Trophoblast cell (in vitro differentiated cells and primary cell): ENCODE measurements at regions not wholly inside any gene's neighbourhood (a gene's known extent, or its start where the extent isn't known, plus 50 kb on each side); places are given as distances from the start of the nearest gene placed in this dataset.

ENCODE experiments used
- DNase-seq, 2 donors: peaks; one replicate each; pipeline ENCODE4 v3.0.0-alpha.2; 2016
- H2AFZ ChIP-seq: 2 replicates; pipeline ENCODE4 v1.6.1; 2013; ENCODE audit warnings: low read length, moderate library complexity, mild to moderate bottlenecking; ENCODE audit not compliant: insufficient read depth, poor library complexity
- H2AK5ac ChIP-seq: 2 replicates; pipeline ENCODE4 v1.6.1; 2013; ENCODE audit warnings: mild to moderate bottlenecking, low read length
- H2BK120ac ChIP-seq: 2 replicates; pipeline ENCODE4 v1.6.1; 2013; ENCODE audit warnings: low read length, mild to moderate bottlenecking, moderate library complexity; ENCODE audit not compliant: insufficient read depth, poor library complexity
- H2BK12ac ChIP-seq: 2 replicates; pipeline ENCODE4 v1.6.1; 2013; ENCODE audit warnings: mild to moderate bottlenecking, low read length, moderate library complexity
- H2BK5ac ChIP-seq: 2 replicates; pipeline ENCODE4 v1.6.1; 2013; ENCODE audit warnings: low read length, low read depth, moderate library complexity, mild to moderate bottlenecking; ENCODE audit not compliant: poor library complexity
- H3K14ac ChIP-seq: 2 replicates; pipeline ENCODE4 v1.6.1; 2013; ENCODE audit warnings: mild to moderate bottlenecking, low read length
- H3K18ac ChIP-seq: 2 replicates; pipeline ENCODE4 v1.6.1; 2013; ENCODE audit warnings: mild to moderate bottlenecking, low read length
- H3K23ac ChIP-seq: 2 replicates; pipeline ENCODE4 v1.6.1; 2013; ENCODE audit warnings: low read length
- H3K27ac ChIP-seq: 2 replicates; pipeline ENCODE4 v1.5.1; 2013; ENCODE audit warnings: low read depth, mild to moderate bottlenecking, inconsistent platforms, low read length, moderate library complexity
- H3K27me3 ChIP-seq: 2 replicates; pipeline ENCODE4 v1.6.1; 2013; ENCODE audit warnings: inconsistent platforms, mild to moderate bottlenecking, low read length, moderate library complexity; ENCODE audit not compliant: insufficient read depth
- H3K36me3 ChIP-seq, 2 experiments: 1 replicate in 1 of 2; 2 replicates in 1 of 2; pipeline ENCODE4 v1.6.1; 2013; ENCODE audit warnings: low read length in 2 of 2, mild to moderate bottlenecking in 2 of 2, moderate library complexity in 1 of 2; ENCODE audit not compliant: insufficient read depth in 2 of 2, control insufficient read depth in 1 of 2
- H3K4ac ChIP-seq: 2 replicates; pipeline ENCODE4 v1.6.1; 2013; ENCODE audit warnings: low read depth, mild to moderate bottlenecking, low read length, moderate library complexity
- H3K4me1 ChIP-seq, 2 experiments: 1 replicate in 1 of 2; 2 replicates in 1 of 2; pipeline ENCODE4 v1.6.1; 2013; ENCODE audit warnings: low read length in 2 of 2, mild to moderate bottlenecking in 2 of 2, moderate library complexity in 1 of 2; ENCODE audit not compliant: insufficient read depth in 2 of 2, control insufficient read depth in 1 of 2
- H3K4me2 ChIP-seq: 2 replicates; pipeline ENCODE4 v1.6.1; 2013; ENCODE audit warnings: inconsistent platforms, mild to moderate bottlenecking, low read length, moderate library complexity
- H3K4me3 ChIP-seq: 2 replicates; pipeline ENCODE4 v1.5.1; 2013; ENCODE audit warnings: mild to moderate bottlenecking, low read depth, low read length, inconsistent platforms
- H3K79me1 ChIP-seq: one replicate; pipeline ENCODE4 v1.6.1; 2013; ENCODE audit warnings: low read length
- H3K79me2 ChIP-seq: 2 replicates; pipeline ENCODE4 v1.6.1; 2013; ENCODE audit warnings: low read length, mild to moderate bottlenecking; ENCODE audit not compliant: control insufficient read depth, insufficient read depth, poor library complexity
- H3K9ac ChIP-seq: 2 replicates; pipeline ENCODE4 v1.6.1; 2013; ENCODE audit warnings: mild to moderate bottlenecking, low read length
- H3K9me3 ChIP-seq: 2 replicates; pipeline ENCODE4 v1.6.1; 2013; ENCODE audit warnings: low read depth, mild to moderate bottlenecking, control low read depth, inconsistent platforms, low read length; ENCODE audit not compliant: insufficient read depth
- H4K12ac ChIP-seq: 2 replicates; pipeline ENCODE4 v1.6.1; 2013; ENCODE audit warnings: low read depth, mild to moderate bottlenecking, low read length, moderate library complexity
- H4K8ac ChIP-seq: 2 replicates; pipeline ENCODE4 v1.6.1; 2013; ENCODE audit warnings: low read depth, mild to moderate bottlenecking, low read length, moderate library complexity
- H4K91ac ChIP-seq: one replicate; pipeline ENCODE4 v1.6.1; 2013; ENCODE audit warnings: low read depth, mild to moderate bottlenecking, low read length, moderate library complexity
- WGBS: extraction: QIAGEN DNeasy Blood & Tissue Kit; methylation state at CpG from one replicate; pipeline ENCODE4 v1.1.7; 2013; ENCODE audit warnings: missing lambda C conversion rate; ENCODE audit not compliant: insufficient read length, insufficient coverage; ENCODE audit errors: extremely low coverage; 5-methylcytosine and 5-hydroxymethylcytosine counted together

DNA sequence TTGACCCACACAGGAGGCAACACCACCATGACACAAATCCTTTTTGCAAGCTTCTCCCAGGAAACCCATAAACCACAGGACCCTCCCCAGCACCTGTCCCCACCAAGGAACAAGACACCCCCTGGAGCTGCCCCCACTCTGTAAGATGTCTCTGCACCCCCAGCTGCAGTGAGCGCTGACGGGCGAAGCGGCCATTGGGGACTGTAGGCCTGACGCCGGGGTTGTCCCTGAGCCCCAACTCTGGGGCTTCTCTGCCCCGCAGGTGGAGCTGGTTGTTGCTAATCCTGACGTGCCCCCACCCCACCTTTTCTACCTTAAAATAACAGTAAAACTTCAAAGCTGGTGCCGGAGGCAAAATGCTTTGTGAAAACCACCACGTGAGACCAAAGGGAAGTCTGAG lies 94.7 kb upstream of the PPP2R2D start:
- H3K14ac ChIP-seq = no peak overlapping the region
- H3K4me2 ChIP-seq = no peak overlapping the region
- H2AFZ ChIP-seq = no peak overlapping the region
- H4K12ac ChIP-seq = no peak overlapping the region
- no peak overlapping the region for H2BK120ac ChIP-seq
- H2BK5ac ChIP-seq = no peak overlapping the region
- peaks cover 3% of the 10 kb centered on the region for H3K79me2 ChIP-seq
- no peak overlapping the region for H4K91ac ChIP-seq
- no peak for DNase-seq
- H3K4me1 ChIP-seq = peaks cover 0 to 4% of the 10 kb centered on the region in 2 experiments
- no peaks in the 10 kb centered on the region for H3K79me1 ChIP-seq
- H3K4ac ChIP-seq = no peak overlapping the region
- no peaks in the 10 kb centered on the region for H3K36me3 ChIP-seq
- no peak overlapping the region for H4K8ac ChIP-seq
- no peak overlapping the region for H3K18ac ChIP-seq
- WGBS = no CpG with 5 or more reads among the region's 10 CpGs
- H3K27me3 ChIP-seq = no peaks in the 10 kb centered on the region
- H3K4me3 ChIP-seq = no peak overlapping the region
- H3K27ac ChIP-seq = no peak overlapping the region
- H2BK12ac ChIP-seq = no peak overlapping the region
- H2AK5ac ChIP-seq = no peak overlapping the region
- no peak overlapping the region for H3K23ac ChIP-seq
- H3K9ac ChIP-seq = no peak overlapping the region
- H3K9me3 ChIP-seq = peaks cover 4% of the 10 kb centered on the region

DNA sequence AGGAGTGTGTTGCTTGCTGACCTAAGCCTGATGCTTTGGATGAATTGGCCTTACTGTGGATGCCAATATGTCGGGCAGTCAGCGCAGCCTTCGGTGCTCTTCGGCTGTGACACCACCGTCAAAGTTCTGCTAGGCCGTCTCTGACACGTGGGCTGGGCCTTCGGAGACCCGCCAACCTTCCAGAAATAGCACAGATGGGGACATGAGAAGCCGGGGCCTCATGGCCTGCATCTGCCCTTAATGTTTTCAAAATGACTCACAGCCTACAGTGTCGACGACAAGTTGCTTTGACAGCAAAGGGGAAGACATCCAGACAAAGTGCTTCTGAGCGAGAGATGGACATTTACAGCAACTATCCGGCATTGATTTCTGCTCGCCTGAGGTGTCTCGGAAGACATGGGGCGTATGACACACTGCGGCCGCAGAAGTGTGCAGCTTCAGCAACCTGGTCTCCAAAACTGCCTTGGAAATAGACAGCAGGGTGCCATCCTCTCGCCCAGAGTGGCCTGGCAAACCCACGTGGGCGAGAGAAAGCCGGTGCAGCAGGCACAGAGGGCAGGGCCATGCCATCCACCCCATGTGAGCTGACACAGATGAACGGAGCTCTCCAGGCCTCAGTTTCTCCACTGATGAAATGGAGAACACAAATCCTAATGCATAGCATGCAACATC lies 94.0 kb upstream of the PPP2R2D start:
- no peak overlapping the region for H2AK5ac ChIP-seq
- H4K91ac ChIP-seq = no peak overlapping the region
- no peak overlapping the region for H4K12ac ChIP-seq
- no peak overlapping the region for H3K9ac ChIP-seq
- H3K79me2 ChIP-seq = peaks cover 3% of the 10 kb centered on the region
- no peak overlapping the region for H2AFZ ChIP-seq
- H2BK5ac ChIP-seq = no peak overlapping the region
- no peaks in the 10 kb centered on the region for H3K79me1 ChIP-seq
- no peak overlapping the region for H3K27ac ChIP-seq
- no peak overlapping the region for H3K4me2 ChIP-seq
- H3K4me3 ChIP-seq = no peak overlapping the region
- H3K4me1 ChIP-seq = peaks cover 0 to 4% of the 10 kb centered on the region in 2 experiments
- H3K14ac ChIP-seq = no peak overlapping the region
- H3K27me3 ChIP-seq = no peaks in the 10 kb centered on the region
- no CpG with 5 or more reads among the region's 24 CpGs for WGBS
- no peak overlapping the region for H2BK120ac ChIP-seq
- H3K4ac ChIP-seq = no peak overlapping the region
- H3K9me3 ChIP-seq = peaks cover 4% of the 10 kb centered on the region
- no peaks in the 10 kb centered on the region for H3K36me3 ChIP-seq
- no peak overlapping the region for H4K8ac ChIP-seq
- DNase-seq = no peak
- H3K18ac ChIP-seq = no peak overlapping the region
- no peak overlapping the region for H3K23ac ChIP-seq
- no peak overlapping the region for H2BK12ac ChIP-seq

DNA sequence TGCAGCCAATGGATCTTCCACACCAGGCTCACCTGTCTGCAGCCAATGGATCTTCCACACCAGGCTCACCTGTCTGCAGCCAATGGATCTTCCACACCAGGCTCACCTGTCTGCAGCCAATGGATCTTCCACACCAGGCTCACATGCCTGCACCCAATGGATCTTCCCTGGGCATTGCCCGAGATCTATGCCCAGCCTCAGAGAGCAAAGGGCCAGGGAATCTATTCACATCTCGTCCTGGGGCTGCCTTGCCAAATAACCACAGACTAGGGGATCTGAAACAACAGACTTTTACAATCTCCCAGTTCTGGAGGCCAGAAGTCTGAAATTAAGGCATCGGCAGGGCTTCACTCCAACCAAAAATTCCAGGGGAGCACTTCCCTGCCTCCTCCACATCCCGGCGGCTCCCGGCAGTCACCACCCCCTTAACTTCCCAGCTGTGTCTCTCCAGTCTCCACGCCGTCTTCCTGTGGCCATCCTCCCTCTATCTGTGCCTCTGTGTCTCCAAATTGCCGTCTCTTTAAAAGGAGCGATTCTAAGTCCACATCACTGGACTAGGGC lies 92.4 kb upstream of the PPP2R2D start:
- WGBS = no CpG with 5 or more reads among the region's 10 CpGs
- Histone ChIP-seq H4K91ac (no peak overlapping the region), H3K14ac (no peak overlapping the region), H3K27me3 (no peaks in the 10 kb centered on the region), H3K9ac (no peak overlapping the region), H4K8ac (no peak overlapping the region), H3K4me2 (no peak overlapping the region), H3K23ac (no peak overlapping the region), H3K79me1 (no peaks in the 10 kb centered on the region), H3K36me3 (no peaks in the 10 kb centered on the region), H3K4me3 (no peak overlapping the region), H2BK120ac (no peak overlapping the region), H3K4me1 (peaks cover 0 to 4% of the 10 kb centered on the region in 2 experiments), H2BK5ac (no peak overlapping the region), H3K9me3 (peaks cover 6% of the 10 kb centered on the region), H3K27ac (no peak overlapping the region), H3K18ac (no peak overlapping the region), H2AK5ac (no peak overlapping the region), H4K12ac (no peak overlapping the region), H2AFZ (no peak overlapping the region), H3K4ac (no peak overlapping the region), H2BK12ac (no peak overlapping the region), H3K79me2 (peaks cover 3% of the 10 kb centered on the region)
- no peak for DNase-seq

DNA sequence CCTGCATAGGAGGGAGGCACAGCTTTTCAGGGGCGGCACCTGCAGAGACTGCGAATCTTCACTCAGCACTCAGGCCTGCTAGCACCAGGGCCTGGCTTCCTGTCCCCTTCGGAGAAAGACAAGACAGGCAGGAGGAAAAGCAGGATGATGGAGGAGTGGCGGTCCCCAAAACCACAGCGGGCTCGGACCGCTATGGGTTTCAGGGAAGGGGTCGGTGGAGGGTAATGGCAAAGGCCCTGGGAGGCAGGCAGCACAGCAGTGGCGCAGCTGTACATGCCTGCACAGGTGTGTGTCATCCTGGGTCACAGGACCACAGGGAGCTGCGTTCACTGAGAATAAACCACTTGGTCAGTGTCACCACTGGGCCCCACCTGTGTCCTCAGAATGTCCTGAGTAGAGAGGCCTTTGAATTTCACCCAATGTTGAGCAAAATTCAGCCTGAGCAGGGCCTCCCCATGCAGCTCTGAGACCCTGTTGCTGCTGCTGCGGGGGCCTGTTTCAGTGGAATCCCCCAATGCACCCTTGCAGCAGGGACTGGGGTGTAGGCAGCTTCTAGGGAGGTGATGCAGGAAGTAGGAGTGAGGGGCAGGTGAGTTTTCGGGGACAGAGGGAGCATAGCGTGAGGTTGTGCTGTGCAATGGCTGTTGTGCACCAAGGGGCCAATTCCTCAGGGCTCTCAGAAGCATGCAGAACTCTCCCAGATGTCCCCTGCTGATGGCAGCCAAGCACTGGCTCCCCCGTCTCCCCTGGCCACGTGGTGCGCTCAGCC lies 90.6 kb upstream of the PPP2R2D start:
- no CpG with 5 or more reads among the region's 16 CpGs for WGBS
- H2AFZ ChIP-seq = no peak overlapping the region
- no peaks in the 10 kb centered on the region for H3K27me3 ChIP-seq

More for the DNA sequence above, 90.6 kb upstream of the PPP2R2D start:
- Histone ChIP-seq H2BK5ac (no peak overlapping the region), H3K79me1 (no peaks in the 10 kb centered on the region), H3K79me2 (peaks cover 3% of the 10 kb centered on the region), H3K27ac (no peak overlapping the region), H3K9me3 (peaks cover 6% of the 10 kb centered on the region), H4K8ac (no peak overlapping the region), H3K23ac (no peak overlapping the region), H2AK5ac (no peak overlapping the region), H3K18ac (no peak overlapping the region), H3K9ac (no peak overlapping the region), H4K12ac (no peak overlapping the region), H3K4me3 (no peak overlapping the region), H2BK120ac (no peak overlapping the region), H2BK12ac (no peak overlapping the region), H3K36me3 (no peaks in the 10 kb centered on the region), H3K4me2 (no peak overlapping the region), H3K4me1 (peaks cover 0 to 4% of the 10 kb centered on the region in 2 experiments), H4K91ac (no peak overlapping the region), H3K4ac (no peak overlapping the region), H3K14ac (no peak overlapping the region)
- no peak for DNase-seq
